ENCODE measurements at regions not wholly inside any gene's neighbourhood (a gene's known extent, or its start where the extent isn't known, plus 50 kb on each side); places are given as distances from the start of the nearest gene placed in this dataset.
"Not testable (repeated sequence)": the region's sequence is repeated elsewhere in the genome, so short reads cannot be mapped to it uniquely, and the experiment has no call there.

GRCh38 chr5:130762031-130762430 lies 403.0 kb downstream of the HINT1 start:
- no peak overlapping the region for H3K4me3 Mint-ChIP-seq
- H3K36me3 Mint-ChIP-seq: no peaks in the 10 kb centered on the region
- H3K27me3 Mint-ChIP-seq: peaks cover 11% of the 10 kb centered on the region
- peaks cover 8% of the 10 kb centered on the region for H3K9me3 Mint-ChIP-seq
- H3K27ac Mint-ChIP-seq: no peak overlapping the region
- H3K4me1 Mint-ChIP-seq: no peaks in the 10 kb centered on the region

- Mint-ChIP-seq H3K27ac (no peak overlapping the region), H3K4me3 (no peak overlapping the region), H3K4me1 (no peaks in the 10 kb centered on the region), H3K27me3 (peaks cover 3% of the 10 kb centered on the region), H3K9me3 (peaks cover under 1% of the 10 kb centered on the region), H3K36me3 (no peaks in the 10 kb centered on the region)
These were observed 406.0 kb downstream of the HINT1 start for GRCh38 chr5:130759061-130759460.

- Mint-ChIP-seq H3K9me3 (no peaks in the 10 kb centered on the region), H3K36me3 (no peaks in the 10 kb centered on the region), H3K4me3 (no peak overlapping the region), H3K4me1 (no peaks in the 10 kb centered on the region), H3K27ac (no peak overlapping the region), H3K27me3 (peaks cover 11% of the 10 kb centered on the region)
These were observed 417.5 kb downstream of the HINT1 start for GRCh38 chr5:130747556-130747955.

GRCh38 chr5:130746641-130747040 lies 418.4 kb downstream of the HINT1 start:
- H3K9me3 Mint-ChIP-seq, H3K36me3 Mint-ChIP-seq, H3K4me1 Mint-ChIP-seq, H3K4me3 Mint-ChIP-seq, H3K27ac Mint-ChIP-seq: not testable (repeated sequence)
- H3K27me3 Mint-ChIP-seq: peaks cover 11% of the 10 kb centered on the region

- Mint-ChIP-seq H3K27ac (no peak overlapping the region), H3K36me3 (no peaks in the 10 kb centered on the region), H3K27me3 (peaks cover 12% of the 10 kb centered on the region), H3K9me3 (peaks cover 9% of the 10 kb centered on the region), H3K4me3 (no peak overlapping the region), H3K4me1 (no peaks in the 10 kb centered on the region)
These were observed 422.0 kb downstream of the HINT1 start for GRCh38 chr5:130743092-130743491.

- Mint-ChIP-seq H3K4me1 (no peaks in the 10 kb centered on the region), H3K27me3 (peaks cover 4% of the 10 kb centered on the region), H3K27ac (no peak overlapping the region), H3K4me3 (no peak overlapping the region), H3K36me3 (no peaks in the 10 kb centered on the region), H3K9me3 (peaks cover 11% of the 10 kb centered on the region)
These were observed 424.9 kb downstream of the HINT1 start for GRCh38 chr5:130740047-130740569.

- no peak overlapping the region for H3K4me3 Mint-ChIP-seq
- no peaks in the 10 kb centered on the region for H3K4me1 Mint-ChIP-seq
- peaks cover 5% of the 10 kb centered on the region for H3K36me3 Mint-ChIP-seq
- H3K27ac Mint-ChIP-seq: no peak overlapping the region
- H3K9me3 Mint-ChIP-seq: peaks cover 9% of the 10 kb centered on the region
- H3K27me3 Mint-ChIP-seq: peaks cover 1% of the 10 kb centered on the region
These were observed 433.2 kb downstream of the HINT1 start for GRCh38 chr5:130731839-130732238.

- Mint-ChIP-seq H3K27me3 (peaks cover 1% of the 10 kb centered on the region), H3K9me3 (peaks cover 9% of the 10 kb centered on the region), H3K36me3 (peaks cover 5% of the 10 kb centered on the region), H3K4me1 (no peaks in the 10 kb centered on the region), H3K27ac (no peak overlapping the region), H3K4me3 (no peak overlapping the region)
These were observed 435.5 kb downstream of the HINT1 start for GRCh38 chr5:130729541-130729940.

GRCh38 chr5:130727830-130728229 lies 437.2 kb downstream of the HINT1 start:
- Mint-ChIP-seq H3K36me3 (peaks cover 5% of the 10 kb centered on the region), H3K27me3 (peaks cover 1% of the 10 kb centered on the region), H3K27ac (no peak overlapping the region), H3K4me3 (no peak overlapping the region), H3K9me3 (peaks cover 9% of the 10 kb centered on the region), H3K4me1 (no peaks in the 10 kb centered on the region)

- peaks cover 1% of the 10 kb centered on the region for H3K27me3 Mint-ChIP-seq
- H3K4me3 Mint-ChIP-seq: no peak overlapping the region
- H3K4me1 Mint-ChIP-seq: no peaks in the 10 kb centered on the region
- H3K36me3 Mint-ChIP-seq: no peaks in the 10 kb centered on the region
- no peaks in the 10 kb centered on the region for H3K9me3 Mint-ChIP-seq
- no peak overlapping the region for H3K27ac Mint-ChIP-seq
These were observed 440.4 kb downstream of the HINT1 start for GRCh38 chr5:130724658-130725057.

- Mint-ChIP-seq H3K9me3 (no peaks in the 10 kb centered on the region), H3K27me3 (peaks cover 15% of the 10 kb centered on the region), H3K4me1 (no peaks in the 10 kb centered on the region), H3K36me3 (no peaks in the 10 kb centered on the region), H3K4me3 (no peak overlapping the region), H3K27ac (no peak overlapping the region)
These were observed 444.7 kb downstream of the HINT1 start for GRCh38 chr5:130720355-130720754.

- Mint-ChIP-seq H3K4me3 (no peak overlapping the region), H3K9me3 (no peaks in the 10 kb centered on the region), H3K4me1 (no peaks in the 10 kb centered on the region), H3K36me3 (no peaks in the 10 kb centered on the region), H3K27ac (no peak overlapping the region), H3K27me3 (peaks cover 28% of the 10 kb centered on the region)
These were observed 449.5 kb downstream of the HINT1 start for GRCh38 chr5:130715541-130715940.

- no peak overlapping the region for H3K4me3 Mint-ChIP-seq
- H3K27ac Mint-ChIP-seq: no peak overlapping the region
- no peaks in the 10 kb centered on the region for H3K36me3 Mint-ChIP-seq
- H3K4me1 Mint-ChIP-seq: no peaks in the 10 kb centered on the region
- peaks cover 30% of the 10 kb centered on the region for H3K27me3 Mint-ChIP-seq
- H3K9me3 Mint-ChIP-seq: no peaks in the 10 kb centered on the region
These were observed 450.9 kb downstream of the HINT1 start for GRCh38 chr5:130714200-130714599.

GRCh38 chr5:130712324-130712723 lies 452.7 kb downstream of the HINT1 start:
- Mint-ChIP-seq H3K27ac (no peak overlapping the region), H3K4me3 (no peak overlapping the region), H3K27me3 (peaks cover 20% of the 10 kb centered on the region), H3K36me3 (no peaks in the 10 kb centered on the region), H3K4me1 (no peaks in the 10 kb centered on the region), H3K9me3 (no peaks in the 10 kb centered on the region)

- H3K27ac Mint-ChIP-seq: no peak overlapping the region
- no peaks in the 10 kb centered on the region for H3K36me3 Mint-ChIP-seq
- no peak overlapping the region for H3K4me3 Mint-ChIP-seq
- H3K4me1 Mint-ChIP-seq: no peaks in the 10 kb centered on the region
- H3K27me3 Mint-ChIP-seq: peaks cover 18% of the 10 kb centered on the region
- H3K9me3 Mint-ChIP-seq: no peaks in the 10 kb centered on the region
These were observed 454.5 kb downstream of the HINT1 start for GRCh38 chr5:130710596-130710995.

- Mint-ChIP-seq H3K27ac (no peak overlapping the region), H3K4me1 (no peaks in the 10 kb centered on the region)
These were observed 456.3 kb downstream of the HINT1 start for GRCh38 chr5:130708754-130709153.

GRCh38 chr5:130706696-130707095 lies 458.4 kb downstream of the HINT1 start:
- Mint-ChIP-seq H3K36me3 (no peaks in the 10 kb centered on the region), H3K27ac (no peak overlapping the region), H3K4me3 (no peak overlapping the region), H3K27me3 (peaks cover 9% of the 10 kb centered on the region), H3K9me3 (peaks cover 7% of the 10 kb centered on the region), H3K4me1 (no peaks in the 10 kb centered on the region)

More at GRCh38 chr5:130708754-130709153, 456.3 kb downstream of the HINT1 start:
- Mint-ChIP-seq H3K27me3 (peaks cover 15% of the 10 kb centered on the region), H3K36me3 (no peaks in the 10 kb centered on the region), H3K9me3 (no peaks in the 10 kb centered on the region), H3K4me3 (no peak overlapping the region)

Data from activated naive CD4-positive, alpha-beta T cell treated with anti-CD3 and anti-CD28 coated beads, Interleukin-2, amount 50 U/mL, for 24 hours (primary cell).